ENCODE measurements at regions not wholly inside any gene's neighbourhood (a gene's known extent, or its start where the extent isn't known, plus 50 kb on each side); places are given as distances from the start of the nearest gene placed in this dataset.
A peak's percentile ranks its signal among the peaks of the same experiment; 100 is the strongest.

GRCh38 chr11:23113887-23114216, 253.6 kb upstream of the CCDC179 start:
- no peak for DNase-seq (ENCODE audit: low read depth)
- in situ Hi-C loops (cut with HindIII; ENCODE audit: low sequenced_read_pairs): no loop called here
- no peak overlapping the region for H3K4me3 ChIP-seq (ENCODE audit: low read depth, low read length)
- TF ChIP-seq CTCF (IDR thresholded peaks at IDR 0.05; ENCODE audit: low read depth, low read length, missing control alignments): no peak

DNA sequence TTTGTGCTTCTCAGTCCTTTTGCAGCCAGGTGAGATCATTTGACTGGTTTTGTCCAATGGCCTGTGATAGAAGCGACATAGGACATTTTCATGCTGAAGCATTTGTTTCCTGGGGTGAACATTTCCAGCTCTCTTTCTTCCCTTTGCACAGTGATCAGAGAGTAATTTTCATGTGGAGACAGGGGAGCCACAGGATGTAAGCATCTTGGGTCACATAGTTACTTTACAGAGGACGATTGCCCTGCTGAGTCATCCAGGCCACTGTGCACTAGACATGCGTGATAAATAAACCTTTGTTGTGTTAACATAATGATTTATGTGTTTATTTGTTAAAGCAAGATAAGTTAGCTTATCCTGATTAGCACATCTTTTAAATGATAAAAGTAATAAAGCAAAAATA, 263.5 kb upstream of the CCDC179 start:
- peak; percentile 3 for DNase-seq (ENCODE audit: low read depth)
- no peak for TF ChIP-seq CTCF (IDR thresholded peaks at IDR 0.05; ENCODE audit: low read depth, low read length, missing control alignments)
- in situ Hi-C loops (cut with HindIII; ENCODE audit: low sequenced_read_pairs): no loop called here
- no peak overlapping the region for H3K4me3 ChIP-seq (ENCODE audit: low read depth, low read length)

- TF ChIP-seq CTCF (IDR thresholded peaks at IDR 0.05; ENCODE audit: low read depth, low read length, missing control alignments): no peak
- no peak for DNase-seq (ENCODE audit: low read depth)
- no peak overlapping the region for H3K4me3 ChIP-seq (ENCODE audit: low read depth, low read length)
- in situ Hi-C loops (cut with HindIII; ENCODE audit: low sequenced_read_pairs): no loop called here
Observed at GRCh38 chr11:23124249-23124648, 264.0 kb upstream of the CCDC179 start.

DNA sequence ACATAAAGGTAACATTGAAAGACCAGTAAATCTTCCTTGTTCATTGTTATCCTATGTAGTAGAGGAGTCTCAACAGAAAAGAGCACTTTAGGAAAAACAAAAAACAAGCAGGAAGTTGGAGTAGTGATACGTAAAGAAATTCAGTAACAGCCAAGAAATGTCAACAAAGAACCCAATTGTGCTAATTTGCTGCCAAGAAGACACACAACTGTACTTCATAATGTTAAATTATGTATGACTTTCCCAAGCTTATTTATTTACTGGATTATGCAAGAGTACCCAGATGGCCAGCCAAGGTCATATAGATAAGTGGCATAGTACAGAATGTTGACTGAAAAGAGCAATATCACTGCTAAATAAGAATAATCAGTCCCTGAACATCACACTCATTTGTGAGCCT, 264.7 kb upstream of the CCDC179 start:
- in situ Hi-C loops (cut with HindIII; ENCODE audit: low sequenced_read_pairs): no loop called here
- DNase-seq (ENCODE audit: low read depth): no peak
- no peak overlapping the region for H3K4me3 ChIP-seq (ENCODE audit: low read depth, low read length)
- TF ChIP-seq CTCF (IDR thresholded peaks at IDR 0.05; ENCODE audit: low read depth, low read length, missing control alignments): no peak

- TF ChIP-seq CTCF (IDR thresholded peaks at IDR 0.05; ENCODE audit: low read depth, low read length, missing control alignments): no peak
- in situ Hi-C loops (cut with HindIII; ENCODE audit: low sequenced_read_pairs): no loop called here
- DNase-seq (ENCODE audit: low read depth): no peak
- no peak overlapping the region for H3K4me3 ChIP-seq (ENCODE audit: low read depth, low read length)
Observed at GRCh38 chr11:23127706-23128105, 267.4 kb upstream of the CCDC179 start.

GRCh38 chr11:23134627-23135026, 274.4 kb upstream of the CCDC179 start:
- no peak for DNase-seq (ENCODE audit: low read depth)
- no peak overlapping the region for H3K4me3 ChIP-seq (ENCODE audit: low read depth, low read length)
- in situ Hi-C loops (cut with HindIII; ENCODE audit: low sequenced_read_pairs): no loop called here
- TF ChIP-seq CTCF (IDR thresholded peaks at IDR 0.05; ENCODE audit: low read depth, low read length, missing control alignments): no peak

DNA sequence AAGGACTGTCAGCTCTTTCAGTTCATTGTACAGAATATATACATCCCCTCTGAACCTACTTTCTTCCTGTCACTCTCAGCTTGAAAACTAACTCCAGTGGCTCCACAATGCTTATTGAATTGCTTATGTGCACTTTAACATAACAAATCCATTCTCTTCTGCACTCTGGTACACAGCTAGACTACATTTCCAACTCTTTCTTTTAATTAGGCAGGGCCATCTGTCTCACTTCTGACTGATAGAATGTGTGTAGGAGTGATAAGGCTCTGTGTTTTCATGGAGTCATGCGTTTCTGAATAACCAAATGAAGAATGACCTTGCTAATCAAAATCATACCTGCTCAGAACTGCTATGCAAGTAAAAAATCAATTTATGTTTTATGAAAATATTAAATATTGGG, 278.5 kb upstream of the CCDC179 start:
- H3K4me3 ChIP-seq (ENCODE audit: low read depth, low read length): no peak overlapping the region
- DNase-seq (ENCODE audit: low read depth): no peak
- no peak for TF ChIP-seq CTCF (IDR thresholded peaks at IDR 0.05; ENCODE audit: low read depth, low read length, missing control alignments)
- in situ Hi-C loops (cut with HindIII; ENCODE audit: low sequenced_read_pairs): no loop called here
